Activated CD4-positive, CD25-positive, alpha-beta regulatory T cell (primary cell): ENCODE measurements at regions not wholly inside any gene's neighbourhood (a gene's known extent, or its start where the extent isn't known, plus 50 kb on each side); places are given as distances from the start of the nearest gene placed in this dataset.

Experiments
- DNase-seq, 4 experiments: peaks; one replicate each; lab custom pipeline; 2025; lab: John Stamatoyannopoulos, UW

GRCh38 chr13:80131204-80131603 lies 209.7 kb downstream of the SPRY2 start:
- DNase-seq, result no peak

DNA sequence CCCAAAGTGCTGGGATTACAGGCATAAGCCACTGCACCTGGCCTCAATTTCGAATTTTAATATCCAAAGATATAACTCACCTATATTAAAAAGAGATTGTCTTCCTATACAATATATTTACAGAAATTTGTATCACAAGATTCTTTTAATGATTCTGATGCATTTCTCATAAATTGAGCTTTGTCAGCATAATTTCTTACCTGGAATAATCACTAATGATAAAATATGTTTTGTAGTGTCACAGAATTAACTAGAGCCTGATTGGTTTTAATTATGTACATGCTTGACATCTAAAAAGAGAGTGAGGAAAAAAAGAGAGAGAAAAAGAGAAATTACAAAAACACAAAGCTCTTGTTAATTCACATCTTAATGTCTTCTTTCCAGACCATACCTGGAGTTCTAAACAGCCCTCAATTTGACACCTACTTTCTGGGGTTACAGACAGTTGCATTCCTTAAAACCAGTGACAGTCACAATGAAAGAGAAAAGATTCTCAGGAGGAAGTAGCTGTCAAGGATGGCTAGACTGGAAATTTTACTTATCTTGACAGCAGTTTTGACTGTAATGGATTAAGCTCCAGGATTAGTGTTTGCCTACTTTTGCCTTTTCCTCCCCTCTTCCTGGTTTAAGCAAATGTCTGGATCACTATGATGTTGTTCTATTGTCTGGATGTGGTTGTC lies 214.4 kb downstream of the SPRY2 start:
- DNase-seq, result no peak

DNA sequence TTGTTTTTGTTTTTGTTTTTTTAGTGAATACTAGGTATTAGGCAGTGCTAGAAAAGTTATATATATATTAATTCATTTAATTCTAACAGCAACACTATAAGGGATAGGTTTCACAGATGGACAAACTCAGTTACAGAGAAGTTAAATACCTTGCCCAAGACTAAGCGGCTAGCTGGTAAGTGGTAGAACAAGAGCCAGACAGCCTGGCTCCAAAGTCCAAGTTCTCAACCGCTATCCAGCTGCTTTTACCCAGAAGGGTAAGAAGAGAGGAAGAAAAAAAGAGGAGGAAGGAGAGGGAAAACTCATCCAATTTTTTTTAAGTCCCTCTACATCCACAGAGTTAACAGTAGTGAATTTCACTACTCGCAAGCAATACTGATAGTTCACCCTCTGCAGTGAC lies 217.0 kb downstream of the SPRY2 start:
- no peak for DNase-seq

DNA sequence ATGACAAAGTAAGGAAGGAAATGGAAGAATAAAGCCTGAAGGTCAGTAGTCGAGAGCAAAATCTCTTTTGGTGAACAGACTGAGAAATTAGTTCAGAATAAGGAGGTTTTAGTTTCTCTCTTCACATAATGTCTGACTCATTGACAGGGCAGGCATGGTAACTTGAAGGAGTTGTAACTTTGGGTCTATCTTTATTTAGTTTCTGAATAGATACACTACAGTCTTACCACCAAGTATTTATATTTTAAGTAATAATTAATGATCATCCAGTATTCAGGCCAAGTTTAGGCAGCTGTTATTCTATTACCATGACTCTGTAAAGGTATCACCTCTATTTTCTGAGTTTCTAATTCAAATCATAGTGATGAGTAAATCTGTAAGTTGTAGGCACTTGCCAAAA lies 219.9 kb downstream of the SPRY2 start:
- no peak for DNase-seq

DNA sequence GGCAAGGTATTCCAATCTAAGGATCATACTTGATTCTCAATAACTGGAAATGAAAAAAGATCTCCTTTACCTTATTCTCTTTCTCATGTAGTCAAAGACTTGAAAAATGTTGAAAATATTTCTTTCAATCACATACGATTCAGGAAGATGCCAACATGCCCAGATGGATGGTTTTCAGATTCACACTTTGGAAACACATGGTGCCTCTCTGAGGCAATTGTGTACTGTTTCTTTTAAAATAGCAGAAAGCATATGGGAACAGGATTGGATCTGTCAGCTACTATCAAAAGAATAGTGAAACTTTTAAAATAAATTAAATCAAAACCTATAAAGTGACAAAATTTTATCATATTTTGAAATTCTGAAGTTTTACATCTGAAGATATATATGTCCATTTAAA lies 222.4 kb downstream of the SPRY2 start:
- DNase-seq, result no peak

GRCh38 chr13:80118099-80118498 lies 222.8 kb downstream of the SPRY2 start:
- no peak for DNase-seq

GRCh38 chr13:80117515-80117914 lies 223.4 kb downstream of the SPRY2 start:
- DNase-seq, result no peak

DNA sequence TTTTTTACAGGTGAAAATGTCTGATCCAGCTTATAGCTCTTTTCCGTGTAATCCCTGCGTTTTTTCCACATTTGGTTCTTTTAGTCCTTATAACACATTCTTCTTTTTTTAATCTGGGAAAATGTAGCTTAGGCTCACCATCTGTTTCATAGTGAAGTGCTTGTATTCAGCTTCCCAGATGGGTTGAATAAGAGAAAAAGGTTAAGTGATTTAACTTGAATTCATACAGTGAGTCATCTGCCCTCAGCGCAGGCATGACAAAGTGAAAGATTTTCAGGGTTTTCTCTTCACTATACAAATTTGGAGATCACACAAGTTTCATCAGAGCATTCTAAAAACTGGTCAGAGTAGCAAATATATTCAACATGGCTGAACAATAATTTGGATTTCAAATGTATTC lies 224.8 kb downstream of the SPRY2 start:
- DNase-seq, result no peak

- no peak for DNase-seq
These were observed 225.3 kb downstream of the SPRY2 start for GRCh38 chr13:80115616-80116015.

DNA sequence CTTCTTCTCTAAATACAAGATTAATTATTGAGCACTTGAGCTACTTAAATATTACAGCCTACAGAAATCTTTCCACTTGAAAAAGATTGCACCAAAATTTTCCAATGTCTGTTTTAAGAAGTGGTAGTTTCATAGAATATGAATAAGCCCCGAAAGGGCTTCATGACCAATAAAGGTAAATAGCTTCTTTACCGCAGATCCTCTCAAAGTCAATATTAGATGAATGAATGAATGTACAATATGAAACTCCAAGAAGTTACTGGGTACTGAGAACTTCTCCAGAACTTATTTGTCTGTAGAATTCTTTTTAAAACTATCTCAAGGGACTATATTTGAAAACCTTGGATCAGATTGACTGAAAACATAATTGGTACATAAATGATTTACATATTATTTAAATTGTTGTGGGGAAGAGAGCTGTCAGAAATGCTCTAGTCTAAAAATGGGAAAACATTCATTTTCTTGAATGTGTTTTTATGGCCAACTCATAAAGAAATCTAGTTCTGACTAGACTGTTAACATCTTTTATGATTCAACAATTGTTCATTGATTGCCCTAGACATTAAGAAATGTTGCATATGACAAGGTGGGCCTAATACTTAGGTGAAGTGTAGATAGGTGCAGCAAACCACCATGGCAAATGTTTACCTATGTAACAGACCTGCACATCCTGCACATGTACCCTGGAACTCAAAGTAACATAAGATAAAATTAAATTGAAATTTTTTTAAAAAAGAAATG lies 227.0 kb downstream of the SPRY2 start:
- DNase-seq, result no peak

- no peak for DNase-seq
These were observed 231.6 kb downstream of the SPRY2 start for GRCh38 chr13:80109303-80109702.

- DNase-seq, result no peak
These were observed 235.6 kb downstream of the SPRY2 start for GRCh38 chr13:80105350-80105749.

- no peak for DNase-seq
These were observed 239.9 kb downstream of the SPRY2 start for GRCh38 chr13:80101040-80101439.

- no peak for DNase-seq
These were observed 240.3 kb downstream of the SPRY2 start for GRCh38 chr13:80100636-80101035.

GRCh38 chr13:80097561-80097960 lies 243.4 kb downstream of the SPRY2 start:
- no peak for DNase-seq

DNA sequence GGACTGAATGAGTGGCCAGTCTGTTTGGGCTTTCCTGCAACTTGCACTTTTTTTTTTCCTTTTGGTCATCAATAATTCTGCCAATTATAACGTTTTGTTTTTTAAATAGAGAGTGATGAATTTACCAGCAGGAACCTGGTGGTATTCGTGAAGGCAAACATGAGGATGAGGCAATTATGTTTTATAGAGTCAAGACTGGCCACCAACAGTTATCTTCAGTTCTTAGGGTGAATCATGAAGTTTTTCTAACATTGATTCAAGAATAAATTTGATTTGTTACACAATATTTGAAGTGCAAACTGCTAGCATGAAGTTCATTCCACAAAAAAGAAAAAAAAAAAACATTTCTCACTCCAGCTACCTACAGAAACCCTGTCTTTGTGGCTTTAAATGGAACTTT lies 244.5 kb downstream of the SPRY2 start:
- no peak for DNase-seq

GRCh38 chr13:80094526-80094925 lies 246.4 kb downstream of the SPRY2 start:
- no peak for DNase-seq

- no peak for DNase-seq
These were observed 247.0 kb downstream of the SPRY2 start for GRCh38 chr13:80093888-80094287.

DNA sequence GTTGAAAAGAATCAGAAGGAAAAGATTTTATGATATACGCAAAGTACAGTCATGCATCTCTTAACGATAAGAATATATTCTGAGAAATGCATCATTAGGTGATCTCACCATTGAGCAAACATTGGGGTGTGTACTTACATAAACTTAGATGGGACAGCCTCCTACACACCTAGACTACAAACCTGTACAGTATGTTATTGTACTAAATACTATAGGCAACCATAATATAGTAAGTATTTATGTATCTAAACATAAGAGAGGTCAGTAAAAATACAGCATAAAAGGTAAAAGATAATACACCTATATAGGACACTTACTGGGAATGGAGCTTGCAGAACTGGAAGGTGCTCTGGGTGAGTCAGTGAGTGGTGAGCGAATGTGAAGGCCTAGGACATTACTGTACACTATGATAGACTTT lies 254.6 kb downstream of the SPRY2 start:
- DNase-seq, result no peak

GRCh38 chr13:80083853-80084676 lies 256.9 kb downstream of the SPRY2 start:
- DNase-seq, result no peak

GRCh38 chr13:80083081-80083852 lies 257.7 kb downstream of the SPRY2 start:
- no peak for DNase-seq
